Smooth muscle cell (in vitro differentiated cells): ENCODE measurements at regions not wholly inside any gene's neighbourhood (a gene's known extent, or its start where the extent isn't known, plus 50 kb on each side); places are given as distances from the start of the nearest gene placed in this dataset.

Experiments
- DNase-seq: peaks from one replicate; lab custom pipeline; 2025; ENCODE audit not compliant: unreplicated experiment; lab: John Stamatoyannopoulos, UW
- H2AFZ ChIP-seq: fragments of 200-600 bp; sonication (generic); 2 replicates; pipeline ENCODE4 v1.6.0; 2016; ENCODE audit warnings: antibody characterized with exemption, low read depth, mild to moderate bottlenecking
- H3F3A ChIP-seq: fragments of 200-600 bp; sonication (generic); 2 replicates; pipeline ENCODE4 v1.6.0; 2017; ENCODE audit warnings: antibody characterized with exemption, low read depth
- H3K27ac ChIP-seq: fragments of 200-600 bp; sonication (generic); 2 replicates; pipeline ENCODE4 v1.5.1; 2016; ENCODE audit warnings: low read depth, mild to moderate bottlenecking
- H3K27me3 ChIP-seq: fragments of 200-600 bp; sonication (generic); 2 replicates; pipeline ENCODE4 v1.6.1; 2016; ENCODE audit warnings: low read depth, mild to moderate bottlenecking
- H3K36me3 ChIP-seq: fragments of 200-600 bp; sonication (generic); 2 replicates; pipeline ENCODE4 v1.5.1; 2016; ENCODE audit warnings: low read depth
- H3K4me1 ChIP-seq: fragments of 200-600 bp; sonication (generic); 2 replicates; pipeline ENCODE4 v1.5.1; 2016; ENCODE audit warnings: low read depth
- H3K4me2 ChIP-seq: fragments of 200-600 bp; sonication (generic); 2 replicates; pipeline ENCODE4 v1.6.0; 2016; ENCODE audit warnings: mild to moderate bottlenecking
- H3K4me3 ChIP-seq: fragments of 200-600 bp; sonication (generic); 2 replicates; pipeline ENCODE4 v1.5.1; 2016; ENCODE audit warnings: mild to moderate bottlenecking
- H3K79me2 ChIP-seq: fragments of 200-600 bp; sonication (generic); 2 replicates; pipeline ENCODE4 v1.6.0; 2016; ENCODE audit warnings: low read depth, mild to moderate bottlenecking
- H3K9ac ChIP-seq: fragments of 200-600 bp; sonication (generic); 2 replicates; pipeline ENCODE4 v1.6.0; 2016; ENCODE audit warnings: low read depth
- H3K9me3 ChIP-seq: fragments of 200-600 bp; sonication (generic); replicated peaks from 2 replicates; pipeline ENCODE4 v1.5.1; 2016; ENCODE audit warnings: low read depth
- H4K20me1 ChIP-seq: fragments of 200-600 bp; sonication (generic); 2 replicates; pipeline ENCODE4 v1.6.0; 2016; ENCODE audit warnings: low read depth
- WGBS: methylation state at CpG from one replicate; pipeline ENCODE4 v1.1.7; 2016; ENCODE audit warnings: low lambda C conversion rate; 5-methylcytosine and 5-hydroxymethylcytosine counted together
- TF ChIP-seq, protein P1 (sequence below): fragments of 200-600 bp; sonication (generic); IDR thresholded peaks from 2 replicates; pipeline ENCODE4 v1.5.1; 2017; ENCODE audit warnings: borderline replicate concordance, mild to moderate bottlenecking, antibody characterized with exemption; ENCODE audit not compliant: insufficient read depth, poor library complexity, severe bottlenecking

GRCh38 chr12:124230117-124230757, 64.7 kb upstream of the RFLNA start:
- Histone ChIP-seq H3K27ac (no peak overlapping the region), H3F3A (peaks cover 5% of the 10 kb centered on the region), H3K36me3 (no peaks in the 10 kb centered on the region), H3K9ac (no peak overlapping the region), H3K4me2 (no peak overlapping the region), H2AFZ (no peak overlapping the region), H3K27me3 (no peaks in the 10 kb centered on the region), H3K9me3 (no peaks in the 10 kb centered on the region), H3K79me2 (no peaks in the 10 kb centered on the region), H3K4me3 (no peak overlapping the region), H4K20me1 (no peaks in the 10 kb centered on the region), H3K4me1 (peaks cover 26% of the 10 kb centered on the region)
- DNase-seq: no peak
- 94% methylated on average over 2 of the region's 2 CpGs for WGBS
- TF ChIP-seq, protein P1, sequence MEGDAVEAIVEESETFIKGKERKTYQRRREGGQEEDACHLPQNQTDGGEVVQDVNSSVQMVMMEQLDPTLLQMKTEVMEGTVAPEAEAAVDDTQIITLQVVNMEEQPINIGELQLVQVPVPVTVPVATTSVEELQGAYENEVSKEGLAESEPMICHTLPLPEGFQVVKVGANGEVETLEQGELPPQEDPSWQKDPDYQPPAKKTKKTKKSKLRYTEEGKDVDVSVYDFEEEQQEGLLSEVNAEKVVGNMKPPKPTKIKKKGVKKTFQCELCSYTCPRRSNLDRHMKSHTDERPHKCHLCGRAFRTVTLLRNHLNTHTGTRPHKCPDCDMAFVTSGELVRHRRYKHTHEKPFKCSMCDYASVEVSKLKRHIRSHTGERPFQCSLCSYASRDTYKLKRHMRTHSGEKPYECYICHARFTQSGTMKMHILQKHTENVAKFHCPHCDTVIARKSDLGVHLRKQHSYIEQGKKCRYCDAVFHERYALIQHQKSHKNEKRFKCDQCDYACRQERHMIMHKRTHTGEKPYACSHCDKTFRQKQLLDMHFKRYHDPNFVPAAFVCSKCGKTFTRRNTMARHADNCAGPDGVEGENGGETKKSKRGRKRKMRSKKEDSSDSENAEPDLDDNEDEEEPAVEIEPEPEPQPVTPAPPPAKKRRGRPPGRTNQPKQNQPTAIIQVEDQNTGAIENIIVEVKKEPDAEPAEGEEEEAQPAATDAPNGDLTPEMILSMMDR: no peak

DNA sequence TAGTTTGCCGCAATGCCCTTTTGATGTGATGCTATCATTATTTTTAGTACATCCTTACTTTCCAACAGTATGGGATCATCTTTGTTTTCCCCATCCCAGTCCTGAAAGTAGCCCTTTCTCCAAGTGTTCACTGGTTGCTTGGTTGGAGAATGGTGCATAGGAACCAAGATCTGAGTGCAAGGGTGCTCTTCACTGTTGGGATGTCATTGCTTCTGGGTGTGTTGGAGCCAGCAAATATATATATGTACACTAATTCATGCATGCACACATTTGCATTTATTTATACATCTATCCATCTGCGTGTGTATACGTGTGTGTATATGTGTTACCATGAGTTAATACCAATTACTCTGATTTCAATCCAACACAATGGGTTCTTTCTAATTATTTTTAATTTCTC, 64.1 kb upstream of the RFLNA start:
- TF ChIP-seq, protein P1: no peak
- Histone ChIP-seq H3K4me1 (peaks cover 26% of the 10 kb centered on the region), H3K4me2 (no peak overlapping the region), H3K36me3 (no peaks in the 10 kb centered on the region), H3F3A (peaks cover 5% of the 10 kb centered on the region), H3K27me3 (no peaks in the 10 kb centered on the region), H3K9ac (no peak overlapping the region), H3K4me3 (no peak overlapping the region), H3K27ac (no peak overlapping the region), H3K79me2 (no peaks in the 10 kb centered on the region), H4K20me1 (no peaks in the 10 kb centered on the region), H2AFZ (no peak overlapping the region), H3K9me3 (no peaks in the 10 kb centered on the region)
- no peak for DNase-seq
- WGBS: 94% methylated on average over 3 of the region's 3 CpGs

GRCh38 chr12:124231980-124232653, 62.8 kb upstream of the RFLNA start:
- no peak overlapping the region for H3K9ac ChIP-seq

More at GRCh38 chr12:124231980-124232653, 62.8 kb upstream of the RFLNA start:
- Histone ChIP-seq H3K4me1 (peaks cover 33% of the 10 kb centered on the region), H3K79me2 (no peaks in the 10 kb centered on the region), H3K27me3 (no peaks in the 10 kb centered on the region), H3F3A (peaks cover 5% of the 10 kb centered on the region), H3K36me3 (no peaks in the 10 kb centered on the region), H3K4me3 (no peak overlapping the region), H3K27ac (peak overlapping the region; percentile 96), H2AFZ (no peak overlapping the region), H4K20me1 (no peaks in the 10 kb centered on the region), H3K4me2 (peak overlapping the region; percentile 51), H3K9me3 (no peaks in the 10 kb centered on the region)
- 77% methylated on average over 19 of the region's 19 CpGs for WGBS
- TF ChIP-seq, protein P1: no peak
- no peak for DNase-seq
